ENCODE measurements at regions not wholly inside any gene's neighbourhood (a gene's known extent, or its start where the extent isn't known, plus 50 kb on each side); places are given as distances from the start of the nearest gene placed in this dataset.

- TF ChIP-seq CTCF (IDR thresholded peaks at IDR 0.05; ENCODE audit: extremely low read depth in 1 of 2, insufficient read depth in 1 of 2, low read depth in 1 of 2, low read length in 2 of 2) (no peak), POLR2AphosphoS5 (IDR thresholded peaks at IDR 0.05; ENCODE audit: insufficient read depth, low read depth, low read length) (no peak), FOS (IDR thresholded peaks at IDR 0.05; ENCODE audit: borderline replicate concordance, insufficient read depth, low read length) (no peak)
These were observed 71.1 kb upstream of the UMPS start for GRCh38 chr3:124659175-124659574.
